ENCODE measurements at regions not wholly inside any gene's neighbourhood (a gene's known extent, or its start where the extent isn't known, plus 50 kb on each side); places are given as distances from the start of the nearest gene placed in this dataset.
"Not testable (repeated sequence)": the region's sequence is repeated elsewhere in the genome, so short reads cannot be mapped to it uniquely, and the experiment has no call there.

DNA sequence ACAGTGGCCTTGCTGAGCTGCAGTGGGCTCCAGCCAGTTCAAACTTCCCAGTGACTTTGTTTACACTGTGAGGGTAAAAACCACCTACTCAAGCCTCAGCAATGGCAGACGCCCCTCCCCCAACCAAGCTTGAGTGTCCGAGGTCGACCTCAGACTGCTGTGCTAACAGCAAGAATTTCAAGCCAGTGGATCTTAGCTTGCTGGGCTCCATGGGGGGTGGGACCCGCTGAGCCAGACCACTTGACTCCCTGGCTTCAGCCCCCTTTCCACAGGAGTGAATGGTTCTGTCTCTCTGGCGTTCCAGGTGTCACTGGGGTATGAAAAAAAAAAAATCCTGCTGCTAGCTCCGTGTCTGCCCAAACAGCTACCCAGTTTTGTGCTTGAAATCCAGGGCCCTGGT, 168.9 kb upstream of the INTU start:
- DNase-seq: no peak
- Mint-ChIP-seq H3K4me3 (no peak overlapping the region), H3K27ac (no peak overlapping the region), H3K4me1 (ENCODE audit: low read depth) (no peaks in the 10 kb centered on the region), H3K27me3 (no peaks in the 10 kb centered on the region), H3K9me3 (peaks cover 8% of the 10 kb centered on the region), H3K36me3 (ENCODE audit: low read depth) (no peaks in the 10 kb centered on the region)
- ChIA-PET POLR2A (no interaction called here), CTCF (no interaction called here)
- no peak for ATAC-seq
- TF ChIP-seq, protein P1, sequence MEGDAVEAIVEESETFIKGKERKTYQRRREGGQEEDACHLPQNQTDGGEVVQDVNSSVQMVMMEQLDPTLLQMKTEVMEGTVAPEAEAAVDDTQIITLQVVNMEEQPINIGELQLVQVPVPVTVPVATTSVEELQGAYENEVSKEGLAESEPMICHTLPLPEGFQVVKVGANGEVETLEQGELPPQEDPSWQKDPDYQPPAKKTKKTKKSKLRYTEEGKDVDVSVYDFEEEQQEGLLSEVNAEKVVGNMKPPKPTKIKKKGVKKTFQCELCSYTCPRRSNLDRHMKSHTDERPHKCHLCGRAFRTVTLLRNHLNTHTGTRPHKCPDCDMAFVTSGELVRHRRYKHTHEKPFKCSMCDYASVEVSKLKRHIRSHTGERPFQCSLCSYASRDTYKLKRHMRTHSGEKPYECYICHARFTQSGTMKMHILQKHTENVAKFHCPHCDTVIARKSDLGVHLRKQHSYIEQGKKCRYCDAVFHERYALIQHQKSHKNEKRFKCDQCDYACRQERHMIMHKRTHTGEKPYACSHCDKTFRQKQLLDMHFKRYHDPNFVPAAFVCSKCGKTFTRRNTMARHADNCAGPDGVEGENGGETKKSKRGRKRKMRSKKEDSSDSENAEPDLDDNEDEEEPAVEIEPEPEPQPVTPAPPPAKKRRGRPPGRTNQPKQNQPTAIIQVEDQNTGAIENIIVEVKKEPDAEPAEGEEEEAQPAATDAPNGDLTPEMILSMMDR (IDR thresholded peaks at IDR 0.05): no peak
- intact Hi-C loops (cut with micrococcal nuclease): no loop called here

DNA sequence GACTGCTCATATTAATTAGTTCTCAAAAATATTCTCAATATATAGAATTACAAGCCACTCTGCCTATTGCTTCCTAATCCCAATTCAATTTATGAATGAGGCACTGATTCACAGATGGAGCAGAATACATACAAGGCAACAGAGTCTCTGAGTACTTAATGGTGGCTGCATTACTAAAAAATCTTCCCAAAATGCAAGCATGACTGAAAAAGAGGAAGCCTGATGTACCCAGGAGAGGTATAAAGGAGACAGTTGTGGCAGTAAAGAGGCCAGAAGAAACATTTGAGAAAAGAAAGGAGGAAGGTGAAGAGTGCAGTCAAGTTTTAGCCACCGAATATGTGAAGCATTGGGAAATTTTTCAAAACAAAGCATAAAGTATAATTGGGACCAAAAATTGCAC, 163.2 kb upstream of the INTU start:
- DNase-seq (no peak), ATAC-seq (no peak)
- TF ChIP-seq, protein P1 (IDR thresholded peaks at IDR 0.05): no peak
- Mint-ChIP-seq H3K27me3 (no peaks in the 10 kb centered on the region), H3K4me3 (no peak overlapping the region), H3K9me3 (peaks cover 4% of the 10 kb centered on the region), H3K36me3 (ENCODE audit: low read depth) (no peaks in the 10 kb centered on the region), H3K27ac (no peak overlapping the region), H3K4me1 (ENCODE audit: low read depth) (no peaks in the 10 kb centered on the region)
- CTCF ChIA-PET: no interaction called here
- intact Hi-C loops (cut with micrococcal nuclease): no loop called here
- POLR2A ChIA-PET: no interaction called here

DNA sequence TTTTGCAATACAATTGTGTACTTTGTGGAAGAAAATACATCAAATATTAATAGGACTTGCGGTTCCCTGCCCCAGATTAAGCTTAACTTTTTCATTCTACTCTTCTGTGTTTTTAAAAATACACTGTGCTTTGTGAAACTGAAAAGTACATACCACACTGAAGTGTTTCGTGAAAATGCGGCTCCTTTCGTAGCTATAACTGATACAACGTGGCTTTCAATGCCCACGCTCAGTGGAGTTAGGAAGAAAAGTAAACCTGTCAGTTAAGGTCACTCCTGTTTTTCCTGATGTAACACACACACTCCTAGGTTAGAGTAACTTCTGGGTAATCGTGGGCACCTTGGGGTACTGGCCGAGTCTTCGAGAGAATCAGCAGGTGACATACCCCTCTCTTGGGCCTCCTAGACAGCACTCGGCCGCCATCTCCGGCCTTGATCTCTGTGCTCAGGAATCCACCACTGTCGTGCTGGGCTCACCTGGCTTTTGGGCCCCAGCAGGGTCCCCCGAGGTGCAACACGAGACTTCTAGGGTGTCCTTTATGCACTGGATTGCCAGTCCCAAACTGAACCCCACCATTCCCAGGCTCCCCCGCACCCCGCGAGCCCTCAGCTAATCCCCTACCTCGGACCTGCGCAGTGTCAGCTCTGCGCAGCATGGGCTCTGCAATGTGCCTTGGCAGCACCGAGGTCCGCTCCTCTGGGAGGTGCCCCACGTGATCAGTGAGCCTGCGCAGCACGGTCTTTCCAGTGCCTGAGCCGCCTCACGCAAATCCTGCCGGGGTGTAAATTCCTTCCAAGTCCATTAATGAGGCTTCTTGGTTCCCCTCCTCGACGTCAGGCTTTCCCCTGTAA, 162.6 kb upstream of the INTU start:
- no peak overlapping the region for H3K4me3 Mint-ChIP-seq
- TF ChIP-seq, protein P1 (IDR thresholded peaks at IDR 0.05): no peak
- CTCF ChIA-PET: no interaction called here
- H3K27ac Mint-ChIP-seq: no peak overlapping the region
- POLR2A ChIA-PET: no interaction called here
- H3K36me3 Mint-ChIP-seq (ENCODE audit: low read depth): no peaks in the 10 kb centered on the region
- DNase-seq (no peak), ATAC-seq (no peak)
- H3K4me1 Mint-ChIP-seq (ENCODE audit: low read depth): no peaks in the 10 kb centered on the region
- H3K27me3 Mint-ChIP-seq: no peaks in the 10 kb centered on the region
- intact Hi-C loops (cut with micrococcal nuclease): no loop called here
- peaks cover 4% of the 10 kb centered on the region for H3K9me3 Mint-ChIP-seq

DNA sequence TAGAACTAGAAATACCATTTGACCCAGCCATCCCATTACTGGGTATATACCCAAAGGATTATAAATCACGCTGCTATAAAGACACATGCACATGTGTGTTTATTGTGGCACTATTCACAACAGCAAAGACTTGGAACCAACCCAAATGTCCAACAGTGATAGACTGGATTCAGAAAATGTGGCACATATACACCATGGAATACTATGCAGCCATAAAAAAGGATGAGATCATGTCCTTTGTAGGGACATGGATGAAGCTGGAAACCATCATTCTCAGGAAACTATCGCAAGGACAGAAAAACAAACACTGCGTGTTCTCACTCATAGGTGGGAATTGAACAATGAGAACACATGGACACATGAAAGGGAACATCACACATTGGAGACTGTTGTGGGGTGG, 154.5 kb upstream of the INTU start:
- intact Hi-C loops (cut with micrococcal nuclease); H3K36me3 Mint-ChIP-seq (ENCODE audit: low read depth); ATAC-seq; H3K9me3 Mint-ChIP-seq; H3K4me1 Mint-ChIP-seq (ENCODE audit: low read depth); H3K4me3 Mint-ChIP-seq; H3K27ac Mint-ChIP-seq; POLR2A ChIA-PET; DNase-seq; H3K27me3 Mint-ChIP-seq: not testable (repeated sequence)
- CTCF ChIA-PET: interaction anchor here (0.8 kb wide), 1 partner anchor 543 kb away, joined by 3 read pairs; no protein-coding TSS in a partner anchor

DNA sequence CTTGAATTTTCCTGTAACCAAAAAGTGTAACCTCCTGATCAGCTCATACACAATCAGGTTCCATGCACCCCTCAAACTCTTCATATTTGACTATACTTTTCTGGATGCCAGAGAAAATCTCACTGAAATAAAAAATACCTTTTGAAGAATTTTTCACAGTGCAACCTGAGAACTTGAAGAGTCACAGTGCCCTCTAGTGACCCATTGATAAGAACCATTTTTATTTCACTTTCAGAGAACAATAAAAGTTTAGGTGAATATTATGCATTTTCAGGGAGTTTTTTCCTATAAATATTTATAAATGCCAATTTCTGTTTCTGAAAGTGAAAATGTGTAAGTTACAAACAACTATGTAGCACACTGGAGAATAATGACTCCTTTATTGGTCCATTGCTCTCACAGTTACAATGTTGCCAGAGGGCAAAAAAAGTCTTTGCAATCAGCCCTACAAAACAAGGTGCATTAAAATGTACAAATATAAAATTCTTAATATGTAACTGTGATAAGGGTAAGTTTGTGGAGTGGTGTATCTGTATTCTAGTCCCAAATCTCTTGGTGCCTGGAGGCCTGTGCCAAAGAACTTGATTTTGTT, 153.6 kb upstream of the INTU start:
- no peaks in the 10 kb centered on the region for H3K36me3 Mint-ChIP-seq (ENCODE audit: low read depth)
- no peak for ATAC-seq
- H3K9me3 Mint-ChIP-seq: no peaks in the 10 kb centered on the region
- no peaks in the 10 kb centered on the region for H3K27me3 Mint-ChIP-seq
- H3K27ac Mint-ChIP-seq: no peak overlapping the region
- no peak overlapping the region for H3K4me3 Mint-ChIP-seq
- intact Hi-C loops (cut with micrococcal nuclease): no loop called here
- TF ChIP-seq, protein P1 (IDR thresholded peaks at IDR 0.05): peak; percentile 58
- POLR2A ChIA-PET: no interaction called here
- DNase-seq: no peak
- CTCF ChIA-PET: interaction anchor here (0.8 kb wide), 1 partner anchor 544 kb away, joined by 3 read pairs; no protein-coding TSS in a partner anchor
- H3K4me1 Mint-ChIP-seq (ENCODE audit: low read depth): no peaks in the 10 kb centered on the region
